Adrenal gland (tissue), 5 donors: ENCODE measurements at regions not wholly inside any gene's neighbourhood (a gene's known extent, or its start where the extent isn't known, plus 50 kb on each side); places are given as distances from the start of the nearest gene placed in this dataset.

Experiments used
- POLR2A ChIP-seq, 2 donors: fragments of 450-650 bp; IDR thresholded peaks; one replicate each; pipeline ENCODE4 v1.6.1; 2017; ENCODE audit warnings: antibody characterized with exemption in 2 of 2, mild to moderate bottlenecking in 2 of 2, moderate library complexity in 1 of 2
- TF ChIP-seq, protein P1 (sequence below), 6 experiments: fragments of 450-650 bp in 4 of 6; fragments of 200-600 bp in 2 of 6; sonication (generic) in 1 of 6; IDR thresholded peaks; 1 replicate in 5 of 6; 2 replicates in 1 of 6; pipeline versions ENCODE4 v1.5.1 to v1.8.0; 2016 to 2021; ENCODE audit warnings: antibody characterized with exemption in 6 of 6, mild to moderate bottlenecking in 2 of 6, moderate library complexity in 1 of 6
- donor health status: DM: no; HTN: no; CAD: no.

DNA sequence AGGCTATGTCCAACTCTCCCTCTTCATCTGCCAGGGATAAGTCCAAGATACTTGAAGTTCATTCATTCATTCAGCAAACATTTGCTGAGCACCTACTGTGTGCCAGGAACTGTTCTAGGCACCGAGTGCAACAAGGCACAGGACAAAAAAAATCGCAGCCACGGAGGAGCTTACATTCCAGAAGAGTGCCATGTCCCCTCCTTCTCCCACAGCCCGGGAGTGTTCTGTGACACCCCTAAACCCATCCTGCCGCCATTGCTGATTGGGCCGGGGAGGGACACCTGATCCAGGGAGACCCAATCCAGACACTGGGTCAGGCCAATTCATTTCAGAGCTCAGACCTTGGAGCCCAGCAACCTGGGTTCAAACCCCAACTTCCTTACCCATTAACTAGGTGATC lies 58.1 kb upstream of the NEURL1B start:
- TF ChIP-seq, protein P1, sequence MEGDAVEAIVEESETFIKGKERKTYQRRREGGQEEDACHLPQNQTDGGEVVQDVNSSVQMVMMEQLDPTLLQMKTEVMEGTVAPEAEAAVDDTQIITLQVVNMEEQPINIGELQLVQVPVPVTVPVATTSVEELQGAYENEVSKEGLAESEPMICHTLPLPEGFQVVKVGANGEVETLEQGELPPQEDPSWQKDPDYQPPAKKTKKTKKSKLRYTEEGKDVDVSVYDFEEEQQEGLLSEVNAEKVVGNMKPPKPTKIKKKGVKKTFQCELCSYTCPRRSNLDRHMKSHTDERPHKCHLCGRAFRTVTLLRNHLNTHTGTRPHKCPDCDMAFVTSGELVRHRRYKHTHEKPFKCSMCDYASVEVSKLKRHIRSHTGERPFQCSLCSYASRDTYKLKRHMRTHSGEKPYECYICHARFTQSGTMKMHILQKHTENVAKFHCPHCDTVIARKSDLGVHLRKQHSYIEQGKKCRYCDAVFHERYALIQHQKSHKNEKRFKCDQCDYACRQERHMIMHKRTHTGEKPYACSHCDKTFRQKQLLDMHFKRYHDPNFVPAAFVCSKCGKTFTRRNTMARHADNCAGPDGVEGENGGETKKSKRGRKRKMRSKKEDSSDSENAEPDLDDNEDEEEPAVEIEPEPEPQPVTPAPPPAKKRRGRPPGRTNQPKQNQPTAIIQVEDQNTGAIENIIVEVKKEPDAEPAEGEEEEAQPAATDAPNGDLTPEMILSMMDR (IDR thresholded peaks at IDR 0.05): no peak
- no peak for TF ChIP-seq POLR2A (IDR thresholded peaks at IDR 0.05)
